Inflammatory macrophage treated with lipopolysaccharide for 1 hour (primary cell): ENCODE measurements at regions not wholly inside any gene's neighbourhood (a gene's known extent, or its start where the extent isn't known, plus 50 kb on each side); places are given as distances from the start of the nearest gene placed in this dataset.

ENCODE experiments used
- DNase-seq, 2 donors: peaks; one replicate each; pipeline ENCODE4 v3.0.0-alpha.2; 2020 to 2022

DNA sequence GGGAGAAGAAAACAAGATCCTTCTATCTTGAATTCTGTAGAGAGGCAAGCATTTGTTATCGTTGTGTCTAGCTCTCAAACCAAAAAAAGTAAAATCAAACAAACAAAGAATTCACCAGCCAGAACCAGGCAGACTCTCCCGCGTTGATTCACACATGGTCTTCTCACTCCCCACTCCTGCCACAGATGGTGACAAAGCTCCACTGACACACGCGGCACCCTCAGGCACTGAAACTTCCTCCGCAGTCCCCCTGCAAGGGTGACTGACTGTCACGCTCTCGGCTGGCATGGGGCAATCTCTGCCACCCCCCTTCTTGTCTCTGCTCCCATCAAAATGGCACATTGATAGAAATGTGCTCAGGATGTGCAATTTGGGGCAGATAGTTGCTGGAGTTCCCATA lies 304.9 kb downstream of the DHX15 start:
- DNase-seq, result no peak

DNA sequence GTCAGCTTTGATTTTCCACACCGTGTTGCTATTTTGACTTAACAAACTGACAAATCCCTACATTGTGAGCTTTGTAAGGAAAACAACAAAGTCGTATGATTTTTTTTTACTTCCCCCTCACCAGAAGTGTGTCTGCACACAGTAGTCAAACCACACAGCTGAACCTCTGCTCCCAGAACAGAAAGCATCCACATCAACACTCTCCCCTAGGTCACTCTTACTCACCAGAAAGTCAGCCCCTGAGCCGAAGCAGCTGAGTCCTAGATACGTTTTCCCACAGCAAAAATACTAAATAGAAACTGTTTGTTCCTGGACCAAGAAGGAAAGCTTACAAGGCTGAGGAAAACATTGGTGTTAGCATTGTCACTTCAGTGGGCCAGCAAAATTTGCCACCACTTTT lies 305.7 kb downstream of the DHX15 start:
- no peak for DNase-seq

- DNase-seq, result no peak
Measured at GRCh38 chr4:24274381-24274941, 309.9 kb downstream of the DHX15 start.

DNA sequence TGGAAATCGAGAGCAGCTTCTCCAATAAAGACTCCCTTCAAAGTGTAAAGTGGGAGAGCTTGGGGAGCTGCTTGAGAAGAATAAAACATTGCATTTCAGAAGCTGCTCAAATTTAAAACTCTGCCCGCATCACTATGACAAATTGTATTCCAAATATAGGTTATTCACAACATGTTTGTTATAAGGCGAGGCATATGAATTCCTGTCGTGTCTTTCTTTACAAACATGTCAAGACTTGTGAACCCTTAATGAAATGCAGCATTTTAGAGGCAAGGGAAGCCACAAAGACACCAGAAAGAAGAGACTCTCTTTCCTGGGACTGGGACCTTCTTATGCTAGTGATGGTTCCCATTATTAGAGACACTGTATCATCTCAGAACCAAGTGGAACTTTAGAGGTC lies 311.2 kb downstream of the DHX15 start:
- no peak for DNase-seq

DNA sequence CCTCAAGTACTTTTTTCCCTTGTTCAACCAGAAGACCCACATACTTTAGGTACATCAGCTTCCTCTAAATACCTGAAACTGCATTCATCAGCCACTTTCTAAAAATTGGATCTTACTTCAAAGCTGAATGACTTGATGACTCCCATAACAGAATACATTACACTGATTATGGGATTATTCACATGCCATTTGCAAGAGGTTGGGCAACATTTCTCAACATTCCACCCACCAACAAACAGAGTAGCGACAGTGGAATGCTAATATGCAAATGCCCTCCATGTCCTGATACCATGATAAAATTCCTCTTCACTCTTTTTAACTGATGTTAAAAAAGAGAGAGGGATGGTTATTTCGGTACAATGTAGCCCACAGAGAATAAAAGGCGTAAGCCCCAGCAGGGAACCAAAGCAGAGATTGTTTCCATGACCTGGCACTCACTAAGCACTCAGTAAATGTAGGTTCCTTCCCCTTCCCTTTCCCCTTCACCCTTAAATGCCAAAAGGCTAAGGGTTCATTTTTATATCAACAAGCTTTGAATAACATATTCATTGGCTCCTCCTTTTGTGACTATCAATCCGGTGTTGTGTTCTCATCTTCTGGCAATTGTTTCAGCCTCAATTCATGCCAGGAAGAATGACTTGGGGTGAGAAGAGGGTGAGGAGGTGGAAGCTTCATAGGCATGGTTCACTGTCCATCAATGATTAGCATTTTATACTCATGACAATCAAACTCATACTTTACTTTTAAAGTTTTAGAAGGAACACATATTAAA lies 317.2 kb downstream of the DHX15 start:
- no peak for DNase-seq

DNA sequence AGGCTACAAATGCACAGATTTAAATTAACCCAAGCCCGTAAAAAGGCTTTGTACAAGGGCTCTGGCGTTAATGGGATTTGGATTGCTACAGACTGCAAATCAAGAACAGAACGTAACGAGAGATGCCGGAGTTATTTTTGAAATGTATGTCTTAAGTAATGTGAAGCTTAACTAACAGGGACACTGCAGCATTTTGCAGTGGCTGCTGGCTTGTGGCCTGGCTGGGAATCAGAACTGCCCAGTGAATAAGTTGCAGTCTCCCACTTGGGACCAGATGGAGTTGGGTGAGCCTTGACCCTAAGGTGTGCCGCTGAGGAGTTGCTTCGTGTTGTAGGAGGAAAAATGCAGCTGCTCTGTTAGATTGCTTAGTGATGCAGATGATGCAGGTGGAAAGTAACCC lies 318.4 kb downstream of the DHX15 start:
- DNase-seq, result no peak

- no peak for DNase-seq
Measured at GRCh38 chr4:24262616-24263015, 321.7 kb downstream of the DHX15 start.

GRCh38 chr4:24262084-24262483 lies 322.3 kb downstream of the DHX15 start:
- DNase-seq, result no peak

GRCh38 chr4:24260923-24261564 lies 323.3 kb downstream of the DHX15 start:
- no peak for DNase-seq

DNA sequence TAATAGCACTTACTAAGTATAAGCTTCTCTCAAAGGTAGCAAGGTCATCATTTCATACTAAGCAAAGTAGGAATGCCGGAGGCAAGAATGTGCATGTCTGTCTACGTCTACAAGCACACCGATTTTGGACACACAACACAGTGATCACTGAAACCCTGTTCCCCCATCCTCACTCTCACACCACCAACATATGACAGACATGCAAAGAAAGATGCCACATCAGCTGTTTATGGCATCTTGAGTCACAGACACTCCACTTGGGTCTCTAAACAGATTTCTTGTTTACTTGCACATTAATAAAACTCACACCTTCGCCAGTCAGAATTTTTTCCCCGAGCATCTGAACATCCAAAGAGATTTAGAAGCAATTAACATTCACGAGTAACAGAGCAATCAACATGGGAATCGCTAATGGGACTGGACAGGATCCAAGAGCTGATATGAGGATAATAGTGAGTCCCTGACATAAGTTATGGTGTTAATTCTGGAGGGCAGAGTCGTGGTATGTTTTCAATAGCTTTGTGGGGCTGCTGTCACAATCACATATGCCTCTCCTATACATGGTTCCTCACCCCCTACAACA lies 324.1 kb downstream of the DHX15 start:
- DNase-seq, result no peak

DNA sequence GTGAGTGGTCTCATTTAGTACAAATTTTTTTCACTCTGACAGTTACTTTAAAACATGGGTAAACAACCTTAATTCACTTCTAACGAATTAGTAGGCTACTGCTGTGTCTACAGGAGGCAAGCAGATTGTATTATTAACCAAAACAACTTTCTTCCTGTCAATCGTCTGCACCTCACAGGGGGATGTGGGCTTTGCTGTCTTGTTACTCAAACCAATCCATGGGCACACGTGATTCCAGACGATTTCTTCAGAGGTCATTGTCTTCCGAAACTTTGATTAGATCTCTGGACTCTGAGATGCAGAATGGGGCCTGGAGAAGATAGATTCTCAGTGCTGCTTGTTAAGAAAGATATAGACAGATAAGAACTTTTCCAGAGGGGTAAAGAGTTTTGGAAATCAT lies 327.8 kb downstream of the DHX15 start:
- no peak for DNase-seq

- no peak for DNase-seq
Measured at GRCh38 chr4:24256066-24256465, 328.3 kb downstream of the DHX15 start.

- DNase-seq, result no peak
Measured at GRCh38 chr4:24252121-24252520, 332.2 kb downstream of the DHX15 start.

DNA sequence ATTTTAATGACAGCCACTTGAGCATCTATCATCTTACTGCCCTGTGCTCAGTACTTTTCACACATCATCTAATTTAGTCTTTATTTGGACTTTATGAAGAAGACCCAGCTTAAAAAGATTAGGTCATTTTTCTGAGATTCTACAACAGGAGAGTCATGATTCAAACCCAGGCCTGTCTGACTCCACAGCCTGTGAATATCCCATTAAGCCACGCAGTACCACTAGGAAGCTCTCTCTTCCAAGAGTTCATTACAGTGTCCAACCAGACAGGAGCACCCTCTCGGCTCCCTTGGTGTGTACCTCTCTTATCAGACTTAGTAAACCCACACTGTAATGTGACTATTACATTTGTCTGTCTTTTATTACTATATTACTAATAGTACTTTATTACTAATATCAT lies 332.8 kb downstream of the DHX15 start:
- DNase-seq, result no peak

- DNase-seq, result no peak
Measured at GRCh38 chr4:24249972-24250371, 334.4 kb downstream of the DHX15 start.

DNA sequence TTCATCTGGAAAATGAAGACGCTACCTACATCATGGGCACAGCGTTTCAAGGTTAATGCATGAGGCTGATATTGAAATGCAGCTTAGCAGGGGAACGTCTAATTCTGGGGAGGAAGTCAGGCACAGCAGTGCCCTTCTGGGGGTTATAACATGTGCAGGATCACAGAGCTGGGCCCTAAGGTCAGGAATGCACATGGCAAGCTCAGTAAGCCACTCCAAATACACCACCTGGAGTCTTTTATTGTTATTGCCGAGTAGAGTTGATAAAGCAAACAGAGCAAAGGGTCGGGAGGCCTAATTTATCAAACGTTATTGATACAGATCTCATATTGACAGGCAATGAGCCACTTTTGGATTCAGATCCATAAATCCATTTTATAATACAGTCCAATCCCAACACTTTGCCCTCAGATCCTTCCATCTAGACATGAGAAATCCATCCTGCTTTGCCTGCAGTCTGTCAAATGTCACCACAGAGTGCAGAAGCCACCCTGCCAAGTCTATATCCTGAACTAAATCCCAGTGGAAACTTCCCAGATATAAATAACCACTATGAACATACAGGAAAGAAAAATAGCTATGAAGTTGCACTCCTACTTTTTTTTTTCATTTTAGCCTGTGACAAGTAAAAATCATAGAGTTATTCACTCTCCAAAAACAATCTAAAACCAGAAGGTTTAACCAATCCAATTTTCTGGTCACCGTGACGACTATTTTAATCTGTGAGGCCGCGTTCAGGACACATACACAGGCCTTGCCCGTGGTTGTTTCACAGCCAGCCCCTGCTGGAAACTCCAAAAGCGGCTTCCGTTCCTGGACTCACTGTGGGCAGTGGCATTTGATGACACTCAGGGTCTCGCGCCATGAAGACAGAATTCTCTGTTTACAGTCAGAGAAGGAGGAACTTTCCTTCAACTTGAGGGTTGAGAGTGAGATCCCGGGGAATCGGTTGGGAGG lies 335.4 kb downstream of the DHX15 start:
- no peak for DNase-seq

- DNase-seq, result no peak
Measured at GRCh38 chr4:24245491-24245820, 338.9 kb downstream of the DHX15 start.

GRCh38 chr4:24244663-24245490 lies 339.5 kb downstream of the DHX15 start:
- DNase-seq, result no peak

DNA sequence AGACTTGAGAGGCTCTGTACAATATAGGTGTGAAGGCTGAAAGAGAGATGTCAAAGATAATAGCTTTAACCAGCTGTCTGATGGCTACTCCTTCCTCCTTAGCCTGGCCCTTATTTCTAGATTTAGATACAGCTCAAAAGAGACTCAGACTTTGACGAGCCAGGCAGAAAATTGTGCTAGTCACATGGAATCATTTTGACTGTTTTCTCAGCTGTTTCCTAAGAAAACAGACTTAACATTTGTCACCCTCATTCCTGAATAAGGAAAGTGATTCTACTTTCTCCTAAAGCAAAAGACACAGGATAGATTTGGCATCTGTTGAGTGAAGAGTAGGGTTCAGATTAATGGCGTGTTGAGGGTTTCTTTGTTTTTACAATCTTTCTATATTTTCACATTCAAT lies 340.7 kb downstream of the DHX15 start:
- no peak for DNase-seq

GRCh38 chr4:24241511-24241910 lies 342.8 kb downstream of the DHX15 start:
- no peak for DNase-seq

- no peak for DNase-seq
Measured at GRCh38 chr4:24240655-24241054, 343.7 kb downstream of the DHX15 start.

DNA sequence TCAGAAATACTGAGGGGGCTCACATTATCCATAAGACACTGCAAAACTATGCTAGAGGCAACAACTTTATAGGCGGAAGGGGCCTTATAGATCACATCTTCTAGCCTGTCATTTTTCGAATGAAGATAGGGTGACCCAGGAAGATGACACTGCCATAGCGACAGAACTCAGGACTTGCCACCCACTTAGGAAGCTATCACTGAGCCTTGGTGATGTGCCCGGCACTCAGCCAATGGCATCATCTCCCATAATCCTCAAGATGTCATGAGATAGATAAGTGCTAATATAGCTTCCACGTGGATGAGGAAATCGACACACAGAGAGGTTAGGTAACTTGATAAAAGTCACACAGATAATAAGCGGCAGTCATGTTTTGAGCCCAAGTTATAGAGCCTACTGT lies 346.6 kb downstream of the DHX15 start:
- no peak for DNase-seq
